ENCODE measurements at regions not wholly inside any gene's neighbourhood (a gene's known extent, or its start where the extent isn't known, plus 50 kb on each side); places are given as distances from the start of the nearest gene placed in this dataset.

DNA sequence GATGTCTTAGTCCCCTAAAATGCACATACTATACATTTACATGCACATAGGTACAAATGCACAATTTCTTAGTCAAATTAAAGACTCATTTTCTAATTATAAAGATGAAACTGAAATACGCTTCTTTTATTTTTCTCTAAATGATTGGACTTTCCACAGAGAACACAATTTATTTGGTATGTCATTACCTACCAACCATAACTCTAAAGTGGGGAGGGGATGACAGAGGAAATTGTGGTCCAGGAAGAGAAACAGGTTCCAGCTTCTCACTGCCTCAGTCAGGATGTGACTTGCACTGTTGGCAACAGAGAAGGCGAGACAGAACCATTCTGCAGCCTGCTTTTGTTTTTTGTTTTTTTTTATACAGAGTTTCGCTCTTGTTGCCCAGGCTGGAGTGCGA, 1189.2 kb downstream of the PLA2G4A start:
- TF ChIP-seq, protein P1, sequence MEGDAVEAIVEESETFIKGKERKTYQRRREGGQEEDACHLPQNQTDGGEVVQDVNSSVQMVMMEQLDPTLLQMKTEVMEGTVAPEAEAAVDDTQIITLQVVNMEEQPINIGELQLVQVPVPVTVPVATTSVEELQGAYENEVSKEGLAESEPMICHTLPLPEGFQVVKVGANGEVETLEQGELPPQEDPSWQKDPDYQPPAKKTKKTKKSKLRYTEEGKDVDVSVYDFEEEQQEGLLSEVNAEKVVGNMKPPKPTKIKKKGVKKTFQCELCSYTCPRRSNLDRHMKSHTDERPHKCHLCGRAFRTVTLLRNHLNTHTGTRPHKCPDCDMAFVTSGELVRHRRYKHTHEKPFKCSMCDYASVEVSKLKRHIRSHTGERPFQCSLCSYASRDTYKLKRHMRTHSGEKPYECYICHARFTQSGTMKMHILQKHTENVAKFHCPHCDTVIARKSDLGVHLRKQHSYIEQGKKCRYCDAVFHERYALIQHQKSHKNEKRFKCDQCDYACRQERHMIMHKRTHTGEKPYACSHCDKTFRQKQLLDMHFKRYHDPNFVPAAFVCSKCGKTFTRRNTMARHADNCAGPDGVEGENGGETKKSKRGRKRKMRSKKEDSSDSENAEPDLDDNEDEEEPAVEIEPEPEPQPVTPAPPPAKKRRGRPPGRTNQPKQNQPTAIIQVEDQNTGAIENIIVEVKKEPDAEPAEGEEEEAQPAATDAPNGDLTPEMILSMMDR (conservative IDR thresholded peaks at IDR 0.05; ENCODE audit: low read depth in 2 of 2) = no peak
- TF ChIP-seq EZH2 (IDR thresholded peaks at IDR 0.05; ENCODE audit: low read depth, unreplicated experiment) = no peak
- no peak for TF ChIP-seq POLR2AphosphoS5 (IDR thresholded peaks at IDR 0.05; ENCODE audit: low read depth)
- TF ChIP-seq ZNF114 (CRISPR knock-in tag; IDR thresholded peaks at IDR 0.05) = no peak
- TF ChIP-seq, protein P2, sequence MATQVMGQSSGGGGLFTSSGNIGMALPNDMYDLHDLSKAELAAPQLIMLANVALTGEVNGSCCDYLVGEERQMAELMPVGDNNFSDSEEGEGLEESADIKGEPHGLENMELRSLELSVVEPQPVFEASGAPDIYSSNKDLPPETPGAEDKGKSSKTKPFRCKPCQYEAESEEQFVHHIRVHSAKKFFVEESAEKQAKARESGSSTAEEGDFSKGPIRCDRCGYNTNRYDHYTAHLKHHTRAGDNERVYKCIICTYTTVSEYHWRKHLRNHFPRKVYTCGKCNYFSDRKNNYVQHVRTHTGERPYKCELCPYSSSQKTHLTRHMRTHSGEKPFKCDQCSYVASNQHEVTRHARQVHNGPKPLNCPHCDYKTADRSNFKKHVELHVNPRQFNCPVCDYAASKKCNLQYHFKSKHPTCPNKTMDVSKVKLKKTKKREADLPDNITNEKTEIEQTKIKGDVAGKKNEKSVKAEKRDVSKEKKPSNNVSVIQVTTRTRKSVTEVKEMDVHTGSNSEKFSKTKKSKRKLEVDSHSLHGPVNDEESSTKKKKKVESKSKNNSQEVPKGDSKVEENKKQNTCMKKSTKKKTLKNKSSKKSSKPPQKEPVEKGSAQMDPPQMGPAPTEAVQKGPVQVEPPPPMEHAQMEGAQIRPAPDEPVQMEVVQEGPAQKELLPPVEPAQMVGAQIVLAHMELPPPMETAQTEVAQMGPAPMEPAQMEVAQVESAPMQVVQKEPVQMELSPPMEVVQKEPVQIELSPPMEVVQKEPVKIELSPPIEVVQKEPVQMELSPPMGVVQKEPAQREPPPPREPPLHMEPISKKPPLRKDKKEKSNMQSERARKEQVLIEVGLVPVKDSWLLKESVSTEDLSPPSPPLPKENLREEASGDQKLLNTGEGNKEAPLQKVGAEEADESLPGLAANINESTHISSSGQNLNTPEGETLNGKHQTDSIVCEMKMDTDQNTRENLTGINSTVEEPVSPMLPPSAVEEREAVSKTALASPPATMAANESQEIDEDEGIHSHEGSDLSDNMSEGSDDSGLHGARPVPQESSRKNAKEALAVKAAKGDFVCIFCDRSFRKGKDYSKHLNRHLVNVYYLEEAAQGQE (IDR thresholded peaks at IDR 0.05; ENCODE audit: unreplicated experiment) = no peak
- TF ChIP-seq CREB1 (CRISPR knock-in tag; IDR thresholded peaks at IDR 0.05; ENCODE audit: low read depth) = no peak
- TF ChIP-seq NANOG (IDR thresholded peaks at IDR 0.05; ENCODE audit: borderline replicate concordance) = no peak
- TF ChIP-seq JUNB (IDR thresholded peaks at IDR 0.05; ENCODE audit: unreplicated experiment) = no peak
- no peak for TF ChIP-seq EZH2phosphoT487 (IDR thresholded peaks at IDR 0.05; ENCODE audit: unreplicated experiment)
- TF ChIP-seq ZNF331 (CRISPR knock-in tag; IDR thresholded peaks at IDR 0.05; ENCODE audit: low read depth) = no peak
- TF ChIP-seq, protein P3, sequence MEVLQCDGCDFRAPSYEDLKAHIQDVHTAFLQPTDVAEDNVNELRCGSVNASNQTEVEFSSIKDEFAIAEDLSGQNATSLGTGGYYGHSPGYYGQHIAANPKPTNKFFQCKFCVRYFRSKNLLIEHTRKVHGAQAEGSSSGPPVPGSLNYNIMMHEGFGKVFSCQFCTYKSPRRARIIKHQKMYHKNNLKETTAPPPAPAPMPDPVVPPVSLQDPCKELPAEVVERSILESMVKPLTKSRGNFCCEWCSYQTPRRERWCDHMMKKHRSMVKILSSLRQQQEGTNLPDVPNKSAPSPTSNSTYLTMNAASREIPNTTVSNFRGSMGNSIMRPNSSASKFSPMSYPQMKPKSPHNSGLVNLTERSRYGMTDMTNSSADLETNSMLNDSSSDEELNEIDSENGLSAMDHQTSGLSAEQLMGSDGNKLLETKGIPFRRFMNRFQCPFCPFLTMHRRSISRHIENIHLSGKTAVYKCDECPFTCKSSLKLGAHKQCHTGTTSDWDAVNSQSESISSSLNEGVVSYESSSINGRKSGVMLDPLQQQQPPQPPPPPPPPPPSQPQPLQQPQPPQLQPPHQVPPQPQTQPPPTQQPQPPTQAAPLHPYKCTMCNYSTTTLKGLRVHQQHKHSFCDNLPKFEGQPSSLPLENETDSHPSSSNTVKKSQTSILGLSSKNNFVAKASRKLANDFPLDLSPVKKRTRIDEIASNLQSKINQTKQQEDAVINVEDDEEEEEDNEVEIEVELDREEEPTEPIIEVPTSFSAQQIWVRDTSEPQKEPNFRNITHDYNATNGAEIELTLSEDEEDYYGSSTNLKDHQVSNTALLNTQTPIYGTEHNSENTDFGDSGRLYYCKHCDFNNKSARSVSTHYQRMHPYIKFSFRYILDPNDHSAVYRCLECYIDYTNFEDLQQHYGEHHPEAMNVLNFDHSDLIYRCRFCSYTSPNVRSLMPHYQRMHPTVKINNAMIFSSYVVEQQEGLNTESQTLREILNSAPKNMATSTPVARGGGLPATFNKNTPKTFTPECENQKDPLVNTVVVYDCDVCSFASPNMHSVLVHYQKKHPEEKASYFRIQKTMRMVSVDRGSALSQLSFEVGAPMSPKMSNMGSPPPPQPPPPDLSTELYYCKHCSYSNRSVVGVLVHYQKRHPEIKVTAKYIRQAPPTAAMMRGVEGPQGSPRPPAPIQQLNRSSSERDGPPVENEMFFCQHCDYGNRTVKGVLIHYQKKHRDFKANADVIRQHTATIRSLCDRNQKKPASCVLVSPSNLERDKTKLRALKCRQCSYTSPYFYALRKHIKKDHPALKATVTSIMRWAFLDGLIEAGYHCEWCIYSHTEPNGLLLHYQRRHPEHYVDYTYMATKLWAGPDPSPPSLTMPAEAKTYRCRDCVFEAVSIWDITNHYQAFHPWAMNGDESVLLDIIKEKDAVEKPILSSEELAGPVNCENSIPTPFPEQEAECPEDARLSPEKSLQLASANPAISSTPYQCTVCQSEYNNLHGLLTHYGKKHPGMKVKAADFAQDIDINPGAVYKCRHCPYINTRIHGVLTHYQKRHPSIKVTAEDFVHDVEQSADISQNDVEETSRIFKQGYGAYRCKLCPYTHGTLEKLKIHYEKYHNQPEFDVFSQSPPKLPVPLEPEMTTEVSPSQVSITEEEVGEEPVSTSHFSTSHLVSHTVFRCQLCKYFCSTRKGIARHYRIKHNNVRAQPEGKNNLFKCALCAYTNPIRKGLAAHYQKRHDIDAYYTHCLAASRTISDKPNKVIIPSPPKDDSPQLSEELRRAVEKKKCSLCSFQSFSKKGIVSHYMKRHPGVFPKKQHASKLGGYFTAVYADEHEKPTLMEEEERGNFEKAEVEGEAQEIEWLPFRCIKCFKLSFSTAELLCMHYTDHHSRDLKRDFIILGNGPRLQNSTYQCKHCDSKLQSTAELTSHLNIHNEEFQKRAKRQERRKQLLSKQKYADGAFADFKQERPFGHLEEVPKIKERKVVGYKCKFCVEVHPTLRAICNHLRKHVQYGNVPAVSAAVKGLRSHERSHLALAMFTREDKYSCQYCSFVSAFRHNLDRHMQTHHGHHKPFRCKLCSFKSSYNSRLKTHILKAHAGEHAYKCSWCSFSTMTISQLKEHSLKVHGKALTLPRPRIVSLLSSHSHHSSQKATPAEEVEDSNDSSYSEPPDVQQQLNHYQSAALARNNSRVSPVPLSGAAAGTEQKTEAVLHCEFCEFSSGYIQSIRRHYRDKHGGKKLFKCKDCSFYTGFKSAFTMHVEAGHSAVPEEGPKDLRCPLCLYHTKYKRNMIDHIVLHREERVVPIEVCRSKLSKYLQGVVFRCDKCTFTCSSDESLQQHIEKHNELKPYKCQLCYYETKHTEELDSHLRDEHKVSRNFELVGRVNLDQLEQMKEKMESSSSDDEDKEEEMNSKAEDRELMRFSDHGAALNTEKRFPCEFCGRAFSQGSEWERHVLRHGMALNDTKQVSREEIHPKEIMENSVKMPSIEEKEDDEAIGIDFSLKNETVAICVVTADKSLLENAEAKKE (CRISPR knock-in tag; IDR thresholded peaks at IDR 0.05) = no peak
- TF ChIP-seq STAT1 (IDR thresholded peaks at IDR 0.05; ENCODE audit: unreplicated experiment) = no peak

Data from GM23338 (cell line).